Nephron progenitor cell (in vitro differentiated cells): ENCODE measurements at regions not wholly inside any gene's neighbourhood (a gene's known extent, or its start where the extent isn't known, plus 50 kb on each side); places are given as distances from the start of the nearest gene placed in this dataset.

Experiments used
- DNase-seq: peaks from one replicate; pipeline ENCODE4 v3.0.0; 2021
- H3K27ac Mint-ChIP-seq: 2 replicates; pipeline ENCODE4 v1.8.0; 2021; ENCODE audit warnings: mild to moderate bottlenecking, moderate library complexity, mixed read lengths
- H3K27me3 Mint-ChIP-seq: 2 replicates; pipeline ENCODE4 v1.8.0; 2021; ENCODE audit warnings: mild to moderate bottlenecking, low read depth, mixed read lengths; ENCODE audit not compliant: poor library complexity
- H3K36me3 Mint-ChIP-seq: 2 replicates; pipeline ENCODE4 v1.8.0; 2021; ENCODE audit warnings: low read depth, mixed read lengths
- H3K4me1 Mint-ChIP-seq: 2 replicates; pipeline ENCODE4 v1.8.0; 2021; ENCODE audit warnings: mixed read lengths
- H3K4me3 Mint-ChIP-seq: 2 replicates; pipeline ENCODE4 v1.8.0; 2021; ENCODE audit warnings: mild to moderate bottlenecking, moderate library complexity, mixed read lengths
- H3K9me3 Mint-ChIP-seq: 2 replicates; pipeline ENCODE4 v1.8.0; 2021; ENCODE audit warnings: mild to moderate bottlenecking, moderate library complexity, mixed read lengths
- CTCF ChIP-seq: fragments of 200-600 bp; sonication (generic); IDR thresholded peaks from 2 replicates; pipeline ENCODE4 v1.5.0; 2021; ENCODE audit warnings: antibody characterized with exemption

- no peaks in the 10 kb centered on the region for H3K4me1 Mint-ChIP-seq
- no peaks in the 10 kb centered on the region for H3K9me3 Mint-ChIP-seq
- H3K36me3 Mint-ChIP-seq, result no peaks in the 10 kb centered on the region
- H3K27ac Mint-ChIP-seq, result no peak overlapping the region
- H3K27me3 Mint-ChIP-seq, result no peaks in the 10 kb centered on the region
- H3K4me3 Mint-ChIP-seq, result no peak overlapping the region
- DNase-seq, result no peak
- no peak for TF ChIP-seq CTCF
Observed at GRCh38 chr3:88809993-88810392, 297.4 kb upstream of the EPHA3 start.

- H3K4me3 Mint-ChIP-seq, result no peak overlapping the region
- H3K27me3 Mint-ChIP-seq, result peaks cover under 1% of the 10 kb centered on the region
- no peak overlapping the region for H3K27ac Mint-ChIP-seq
- DNase-seq, result no peak
- H3K9me3 Mint-ChIP-seq, result no peaks in the 10 kb centered on the region
- no peak for TF ChIP-seq CTCF
- no peaks in the 10 kb centered on the region for H3K4me1 Mint-ChIP-seq
- no peaks in the 10 kb centered on the region for H3K36me3 Mint-ChIP-seq
Observed at GRCh38 chr3:88810455-88810854, 297.0 kb upstream of the EPHA3 start.

- TF ChIP-seq CTCF, result no peak
- no peak overlapping the region for H3K27ac Mint-ChIP-seq
- H3K36me3 Mint-ChIP-seq, result no peaks in the 10 kb centered on the region
- H3K9me3 Mint-ChIP-seq, result no peaks in the 10 kb centered on the region
- H3K27me3 Mint-ChIP-seq, result peaks cover 5% of the 10 kb centered on the region
- H3K4me3 Mint-ChIP-seq, result no peak overlapping the region
- no peak for DNase-seq
- H3K4me1 Mint-ChIP-seq, result no peaks in the 10 kb centered on the region
Observed at GRCh38 chr3:88811096-88811495, 296.3 kb upstream of the EPHA3 start.

GRCh38 chr3:88812576-88812975, 294.8 kb upstream of the EPHA3 start:
- H3K4me1 Mint-ChIP-seq, result no peaks in the 10 kb centered on the region
- H3K27ac Mint-ChIP-seq, result no peak overlapping the region
- no peak for TF ChIP-seq CTCF
- H3K9me3 Mint-ChIP-seq, result no peaks in the 10 kb centered on the region
- DNase-seq, result no peak
- no peak overlapping the region for H3K4me3 Mint-ChIP-seq
- H3K27me3 Mint-ChIP-seq, result peaks cover 5% of the 10 kb centered on the region
- no peaks in the 10 kb centered on the region for H3K36me3 Mint-ChIP-seq

GRCh38 chr3:88816445-88816844, 291.0 kb upstream of the EPHA3 start:
- H3K4me3 Mint-ChIP-seq, result no peak overlapping the region
- peaks cover 5% of the 10 kb centered on the region for H3K27me3 Mint-ChIP-seq
- H3K27ac Mint-ChIP-seq, result no peak overlapping the region
- no peaks in the 10 kb centered on the region for H3K4me1 Mint-ChIP-seq
- H3K36me3 Mint-ChIP-seq, result no peaks in the 10 kb centered on the region
- no peak for TF ChIP-seq CTCF
- H3K9me3 Mint-ChIP-seq, result no peaks in the 10 kb centered on the region
- DNase-seq, result no peak

- no peak overlapping the region for H3K27ac Mint-ChIP-seq
- H3K4me1 Mint-ChIP-seq, result no peaks in the 10 kb centered on the region
- H3K9me3 Mint-ChIP-seq, result no peaks in the 10 kb centered on the region
- H3K27me3 Mint-ChIP-seq, result no peaks in the 10 kb centered on the region
- no peak for DNase-seq
- no peak for TF ChIP-seq CTCF
- no peaks in the 10 kb centered on the region for H3K36me3 Mint-ChIP-seq
- H3K4me3 Mint-ChIP-seq, result no peak overlapping the region
Observed at GRCh38 chr3:88824666-88825564, 282.5 kb upstream of the EPHA3 start.
